ENCODE measurements at regions not wholly inside any gene's neighbourhood (a gene's known extent, or its start where the extent isn't known, plus 50 kb on each side); places are given as distances from the start of the nearest gene placed in this dataset.

- TF ChIP-seq, protein P1, sequence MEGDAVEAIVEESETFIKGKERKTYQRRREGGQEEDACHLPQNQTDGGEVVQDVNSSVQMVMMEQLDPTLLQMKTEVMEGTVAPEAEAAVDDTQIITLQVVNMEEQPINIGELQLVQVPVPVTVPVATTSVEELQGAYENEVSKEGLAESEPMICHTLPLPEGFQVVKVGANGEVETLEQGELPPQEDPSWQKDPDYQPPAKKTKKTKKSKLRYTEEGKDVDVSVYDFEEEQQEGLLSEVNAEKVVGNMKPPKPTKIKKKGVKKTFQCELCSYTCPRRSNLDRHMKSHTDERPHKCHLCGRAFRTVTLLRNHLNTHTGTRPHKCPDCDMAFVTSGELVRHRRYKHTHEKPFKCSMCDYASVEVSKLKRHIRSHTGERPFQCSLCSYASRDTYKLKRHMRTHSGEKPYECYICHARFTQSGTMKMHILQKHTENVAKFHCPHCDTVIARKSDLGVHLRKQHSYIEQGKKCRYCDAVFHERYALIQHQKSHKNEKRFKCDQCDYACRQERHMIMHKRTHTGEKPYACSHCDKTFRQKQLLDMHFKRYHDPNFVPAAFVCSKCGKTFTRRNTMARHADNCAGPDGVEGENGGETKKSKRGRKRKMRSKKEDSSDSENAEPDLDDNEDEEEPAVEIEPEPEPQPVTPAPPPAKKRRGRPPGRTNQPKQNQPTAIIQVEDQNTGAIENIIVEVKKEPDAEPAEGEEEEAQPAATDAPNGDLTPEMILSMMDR (IDR thresholded peaks at IDR 0.05; ENCODE audit: insufficient read depth, low read length, poor library complexity, severe bottlenecking): no peak
- no peak for TF ChIP-seq EZH2phosphoT487 (conservative IDR thresholded peaks at IDR 0.05; ENCODE audit: low read length)
These were observed 98.0 kb downstream of the GASK1B start for GRCh38 chr4:158074851-158075250.

All from SU-DHL-6 (cell line).